ENCODE measurements at regions not wholly inside any gene's neighbourhood (a gene's known extent, or its start where the extent isn't known, plus 50 kb on each side); places are given as distances from the start of the nearest gene placed in this dataset.

GRCh38 chr6:93073811-93074210 is 345.5 kb downstream of the EPHA7 start:
- TF ChIP-seq CTCF (optimal IDR thresholded peaks at IDR 0.05 in 1 of 3, IDR thresholded peaks at IDR 0.05 in 1 of 3, conservative IDR thresholded peaks at IDR 0.05 in 1 of 3; ENCODE audit: extremely low read depth in 1 of 3, insufficient read depth in 2 of 3, low read length in 3 of 3) (no peak), EZH2 (IDR thresholded peaks at IDR 0.05; ENCODE audit: low read length) (no peak)

All from keratinocyte (primary cell).